ENCODE measurements at regions not wholly inside any gene's neighbourhood (a gene's known extent, or its start where the extent isn't known, plus 50 kb on each side); places are given as distances from the start of the nearest gene placed in this dataset.
"Not testable (repeated sequence)": the region's sequence is repeated elsewhere in the genome, so short reads cannot be mapped to it uniquely, and the experiment has no call there.

DNA sequence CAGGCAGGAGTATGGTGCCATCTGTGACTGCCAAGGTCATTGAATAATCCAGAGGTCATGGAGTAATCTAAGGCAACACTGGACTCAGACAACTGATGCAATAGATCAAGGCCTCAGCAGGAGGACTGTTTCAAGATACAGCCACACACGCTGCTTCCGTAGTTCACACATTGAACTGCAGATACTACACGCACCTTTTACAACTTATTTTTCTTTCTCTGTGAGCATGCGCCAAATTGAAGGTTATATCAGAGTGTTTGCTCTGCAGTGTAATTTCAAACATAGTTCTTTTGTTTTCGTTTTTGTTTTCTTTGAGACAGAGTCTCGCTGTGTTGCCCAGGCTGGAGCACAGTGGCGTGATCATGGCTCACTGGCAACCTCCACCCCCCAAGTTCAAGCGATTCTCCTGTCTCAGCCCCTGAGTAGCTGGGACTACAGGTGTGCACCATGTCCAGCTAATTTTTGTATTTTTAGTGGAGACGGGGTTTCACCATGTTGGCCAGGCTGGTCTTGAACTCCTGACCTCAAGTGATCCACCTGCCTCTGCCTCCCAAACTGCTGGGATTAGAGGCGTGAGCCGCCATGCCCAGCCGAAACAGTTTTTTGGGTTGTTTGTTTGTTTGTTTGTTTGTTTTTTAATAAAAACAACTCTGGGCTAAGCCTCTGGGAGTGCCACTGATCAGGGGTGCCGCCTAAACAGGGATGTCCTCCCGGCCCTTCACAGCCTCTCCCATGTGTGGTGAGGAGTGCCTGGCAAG is 96.6 kb upstream of the NAA20 start:
- Histone ChIP-seq H3K4me2 (ENCODE audit: low read length) (no peak overlapping the region), H3K4me1 (ENCODE audit: low read length) (peaks cover 32% of the 10 kb centered on the region), H3K9ac (ENCODE audit: low read length) (no peak overlapping the region), H3K36me3 (replicated peaks; ENCODE audit: low read depth, low read length) (no peaks in the 10 kb centered on the region), H3K4me3 (ENCODE audit: low read length) (no peak overlapping the region), H3K9me3 (ENCODE audit: insufficient read depth, low read length) (no peaks in the 10 kb centered on the region), H4K20me1 (ENCODE audit: insufficient read depth, low read length) (no peaks in the 10 kb centered on the region), H3K27ac (ENCODE audit: low read length) (no peak overlapping the region), H3K79me2 (ENCODE audit: low read length) (no peaks in the 10 kb centered on the region), H2AFZ (ENCODE audit: low read depth, low read length) (no peak overlapping the region), H3K27me3 (ENCODE audit: low read depth, low read length) (no peaks in the 10 kb centered on the region)
- TF ChIP-seq EZH2phosphoT487 (IDR thresholded peaks at IDR 0.05; ENCODE audit: low read depth) (no peak), CTCF (IDR thresholded peaks at IDR 0.05; ENCODE audit: low read depth, low read length) (no peak)

- no peak overlapping the region for H3K9ac ChIP-seq (ENCODE audit: low read length)
- TF ChIP-seq EZH2phosphoT487 (IDR thresholded peaks at IDR 0.05; ENCODE audit: low read depth), result no peak
- no peak for TF ChIP-seq CTCF (IDR thresholded peaks at IDR 0.05; ENCODE audit: low read depth, low read length)
- no peak overlapping the region; the same call in 1 of the 2 replicates for H2AFZ ChIP-seq (ENCODE audit: low read depth, low read length)
- no peak overlapping the region for H3K4me2 ChIP-seq (ENCODE audit: low read length)
- no peaks in the 10 kb centered on the region for H3K36me3 ChIP-seq (replicated peaks; ENCODE audit: low read depth, low read length)
- no peak overlapping the region for H3K27ac ChIP-seq (ENCODE audit: low read length)
- H3K9me3 ChIP-seq (ENCODE audit: insufficient read depth, low read length), result no peaks in the 10 kb centered on the region
- peaks cover 24% of the 10 kb centered on the region for H3K4me1 ChIP-seq (ENCODE audit: low read length)
- H3K4me3 ChIP-seq (ENCODE audit: low read length), result no peak overlapping the region
- H4K20me1 ChIP-seq (ENCODE audit: insufficient read depth, low read length), result no peaks in the 10 kb centered on the region
- no peaks in the 10 kb centered on the region for H3K79me2 ChIP-seq (ENCODE audit: low read length)
- no peaks in the 10 kb centered on the region for H3K27me3 ChIP-seq (ENCODE audit: low read depth, low read length)
Measured at GRCh38 chr20:19921284-19921793, 95.8 kb upstream of the NAA20 start.

DNA sequence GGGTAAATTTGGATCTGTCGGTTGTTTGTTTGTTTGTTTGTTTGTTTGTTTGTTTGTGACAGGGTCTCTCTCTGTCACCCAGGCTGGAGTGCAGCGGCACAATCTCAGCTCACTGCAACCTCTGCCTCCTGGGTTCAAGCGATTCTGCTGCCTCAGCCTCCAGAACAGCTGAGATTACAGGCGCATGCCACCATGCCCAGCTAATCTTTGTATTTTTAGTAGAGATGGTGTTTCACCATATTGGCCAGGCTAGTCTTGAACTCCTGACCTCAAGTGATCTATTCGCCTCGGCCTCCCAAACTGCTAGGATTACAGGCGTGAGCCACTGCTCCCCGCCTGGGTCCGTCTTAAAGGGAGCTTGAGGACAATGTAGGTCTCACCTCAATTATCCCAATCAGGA is 95.3 kb upstream of the NAA20 start:
- not testable (repeated sequence) for H3K27ac ChIP-seq (ENCODE audit: low read length); H3K9ac ChIP-seq (ENCODE audit: low read length); H3K9me3 ChIP-seq (ENCODE audit: insufficient read depth, low read length); H3K4me3 ChIP-seq (ENCODE audit: low read length); H3K36me3 ChIP-seq (replicated peaks; ENCODE audit: low read depth, low read length); H3K27me3 ChIP-seq (ENCODE audit: low read depth, low read length); H2AFZ ChIP-seq (ENCODE audit: low read depth, low read length); H3K79me2 ChIP-seq (ENCODE audit: low read length); H4K20me1 ChIP-seq (ENCODE audit: insufficient read depth, low read length); H3K4me2 ChIP-seq (ENCODE audit: low read length)
- H3K4me1 ChIP-seq (ENCODE audit: low read length), result peaks cover 19% of the 10 kb centered on the region

- H3K4me1 ChIP-seq (ENCODE audit: low read length), result peaks cover 10% of the 10 kb centered on the region
- H3K4me2 ChIP-seq (ENCODE audit: low read length), result no peak overlapping the region
- H3K9ac ChIP-seq (ENCODE audit: low read length), result no peak overlapping the region
- TF ChIP-seq CTCF (IDR thresholded peaks at IDR 0.05; ENCODE audit: low read depth, low read length), result no peak
- TF ChIP-seq EZH2phosphoT487 (IDR thresholded peaks at IDR 0.05; ENCODE audit: low read depth), result no peak
- H3K27ac ChIP-seq (ENCODE audit: low read length), result no peak overlapping the region
- H3K79me2 ChIP-seq (ENCODE audit: low read length), result no peaks in the 10 kb centered on the region
- no peaks in the 10 kb centered on the region for H3K27me3 ChIP-seq (ENCODE audit: low read depth, low read length)
- no peaks in the 10 kb centered on the region for H3K9me3 ChIP-seq (ENCODE audit: insufficient read depth, low read length)
- H3K4me3 ChIP-seq (ENCODE audit: low read length), result no peak overlapping the region
- H3K36me3 ChIP-seq (replicated peaks; ENCODE audit: low read depth, low read length), result no peaks in the 10 kb centered on the region
- H2AFZ ChIP-seq (ENCODE audit: low read depth, low read length), result no peak overlapping the region
- H4K20me1 ChIP-seq (ENCODE audit: insufficient read depth, low read length), result no peaks in the 10 kb centered on the region
Measured at GRCh38 chr20:19922716-19923115, 94.4 kb upstream of the NAA20 start.
